ENCODE measurements at regions not wholly inside any gene's neighbourhood (a gene's known extent, or its start where the extent isn't known, plus 50 kb on each side); places are given as distances from the start of the nearest gene placed in this dataset.

DNA sequence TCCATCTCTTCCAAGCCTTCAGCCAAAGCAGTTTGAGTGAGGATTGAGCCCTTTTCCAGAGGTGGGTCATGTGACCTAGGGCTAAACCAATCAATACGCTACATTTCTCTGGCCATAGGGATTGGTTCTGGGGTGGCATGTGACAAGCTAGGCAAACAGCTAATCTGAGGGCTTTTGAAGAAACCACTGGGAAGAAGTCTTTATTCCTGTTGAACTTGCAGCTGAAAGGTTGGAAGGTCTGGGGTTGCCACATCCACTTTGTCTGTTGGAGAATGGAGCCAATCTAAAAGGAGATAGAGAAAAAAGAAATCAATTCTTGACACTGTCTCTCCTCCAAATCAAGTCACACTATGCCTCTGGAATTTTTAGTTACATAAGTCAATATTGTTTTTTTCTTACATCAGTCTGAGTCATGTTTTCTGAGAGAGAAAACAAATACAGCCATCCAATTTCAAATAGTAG lies 637.8 kb upstream of the WWC1 start:
- Histone ChIP-seq H3K9me2 (ENCODE audit: insufficient read depth, low read length) (no peaks in the 10 kb centered on the region), H3K79me2 (ENCODE audit: insufficient read depth, low read depth, low read length) (no peaks in the 10 kb centered on the region), H4K20me1 (ENCODE audit: insufficient read depth, low read length) (no peaks in the 10 kb centered on the region), H3K27ac (ENCODE audit: low read depth, low read length, poor library complexity, severe bottlenecking) (no peak overlapping the region), H3K4me1 (ENCODE audit: insufficient read depth, low read length, poor library complexity, severe bottlenecking) (no peaks in the 10 kb centered on the region), H3K4me3 (ENCODE audit: low read depth, low read length, poor library complexity, severe bottlenecking) (no peak overlapping the region), H2AFZ (ENCODE audit: low read length) (no peak overlapping the region), H3K36me3 (ENCODE audit: insufficient read depth, low read length) (no peaks in the 10 kb centered on the region), H3K4me2 (ENCODE audit: low read length) (no peak overlapping the region), H3K9me3 (ENCODE audit: low read length) (no peaks in the 10 kb centered on the region)
- no peak for TF ChIP-seq CTCF (conservative IDR thresholded peaks at IDR 0.05; ENCODE audit: low read length)
- no peak for TF ChIP-seq EZH2phosphoT487 (IDR thresholded peaks at IDR 0.05; ENCODE audit: borderline replicate concordance, low read depth, low read length)
- ChIA-PET CTCF (ENCODE audit: unreplicated experiment) (no interaction called here), POLR2A (no interaction called here)
- intact Hi-C loops (cut with micrococcal nuclease; ENCODE audit: unreplicated experiment) = no loop called here
- DNase-seq (ENCODE audit: low spot score) = no peak
- no TSS peak for BruUV-seq (replicated peaks)

DNA sequence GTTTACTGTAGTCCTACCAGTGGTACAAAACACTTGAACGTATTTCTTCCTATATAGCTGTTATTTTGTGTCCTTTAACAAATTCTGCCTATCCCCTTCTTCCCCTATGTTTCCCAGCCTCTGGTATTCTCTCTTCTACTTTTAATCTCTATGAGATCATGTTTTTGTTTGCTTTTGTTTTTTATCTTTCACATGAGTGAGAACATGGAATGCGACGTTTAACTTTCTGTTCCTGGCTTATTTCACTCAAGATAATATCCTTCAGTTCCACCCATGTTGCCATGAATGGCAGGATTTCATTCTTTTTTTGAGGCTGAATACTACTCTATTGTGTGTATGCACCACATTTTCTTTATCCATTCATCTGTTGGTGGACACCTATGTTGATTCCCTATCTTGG lies 634.4 kb upstream of the WWC1 start:
- Histone ChIP-seq H3K27ac (ENCODE audit: low read depth, low read length, poor library complexity, severe bottlenecking) (no peak overlapping the region), H3K9me3 (ENCODE audit: low read length) (no peaks in the 10 kb centered on the region), H4K20me1 (ENCODE audit: insufficient read depth, low read length) (no peaks in the 10 kb centered on the region), H2AFZ (ENCODE audit: low read length) (no peak overlapping the region), H3K36me3 (ENCODE audit: insufficient read depth, low read length) (no peaks in the 10 kb centered on the region), H3K4me3 (ENCODE audit: low read depth, low read length, poor library complexity, severe bottlenecking) (no peak overlapping the region), H3K4me2 (ENCODE audit: low read length) (no peak overlapping the region), H3K79me2 (ENCODE audit: insufficient read depth, low read depth, low read length) (no peaks in the 10 kb centered on the region), H3K9me2 (ENCODE audit: insufficient read depth, low read length) (no peaks in the 10 kb centered on the region), H3K4me1 (ENCODE audit: insufficient read depth, low read length, poor library complexity, severe bottlenecking) (no peaks in the 10 kb centered on the region)
- BruUV-seq (replicated peaks) = no TSS peak
- intact Hi-C loops (cut with micrococcal nuclease; ENCODE audit: unreplicated experiment) = no loop called here
- ChIA-PET POLR2A (interaction anchor here (0.6 to 0.7 kb wide), 2 partner anchors 18 to 571 kb away, joined by 3 read pairs; no protein-coding TSS in a partner anchor), CTCF (ENCODE audit: unreplicated experiment) (no interaction called here)
- DNase-seq (ENCODE audit: low spot score) = no peak
- no peak for TF ChIP-seq CTCF (conservative IDR thresholded peaks at IDR 0.05; ENCODE audit: low read length)
- TF ChIP-seq EZH2phosphoT487 (IDR thresholded peaks at IDR 0.05; ENCODE audit: borderline replicate concordance, low read depth, low read length) = no peak

- Histone ChIP-seq H3K79me2 (ENCODE audit: insufficient read depth, low read depth, low read length) (no peaks in the 10 kb centered on the region), H3K4me1 (ENCODE audit: insufficient read depth, low read length, poor library complexity, severe bottlenecking) (no peaks in the 10 kb centered on the region), H3K4me2 (ENCODE audit: low read length) (no peak overlapping the region), H3K4me3 (ENCODE audit: low read depth, low read length, poor library complexity, severe bottlenecking) (no peak overlapping the region), H3K36me3 (ENCODE audit: insufficient read depth, low read length) (no peaks in the 10 kb centered on the region), H3K27ac (ENCODE audit: low read depth, low read length, poor library complexity, severe bottlenecking) (no peak overlapping the region), H4K20me1 (ENCODE audit: insufficient read depth, low read length) (no peaks in the 10 kb centered on the region), H2AFZ (ENCODE audit: low read length) (no peak overlapping the region), H3K9me2 (ENCODE audit: insufficient read depth, low read length) (no peaks in the 10 kb centered on the region), H3K9me3 (ENCODE audit: low read length) (no peaks in the 10 kb centered on the region)
- intact Hi-C loops (cut with micrococcal nuclease; ENCODE audit: unreplicated experiment) = no loop called here
- TF ChIP-seq CTCF (conservative IDR thresholded peaks at IDR 0.05; ENCODE audit: low read length) (no peak), EZH2phosphoT487 (IDR thresholded peaks at IDR 0.05; ENCODE audit: borderline replicate concordance, low read depth, low read length) (no peak)
- no peak for DNase-seq (ENCODE audit: low spot score)
- no TSS peak for BruUV-seq (replicated peaks)
- POLR2A ChIA-PET = no interaction called here
- CTCF ChIA-PET (ENCODE audit: unreplicated experiment) = no interaction called here
These were observed 632.6 kb upstream of the WWC1 start for GRCh38 chr5:167658889-167659288.
